ENCODE measurements at regions not wholly inside any gene's neighbourhood (a gene's known extent, or its start where the extent isn't known, plus 50 kb on each side); places are given as distances from the start of the nearest gene placed in this dataset.

DNA sequence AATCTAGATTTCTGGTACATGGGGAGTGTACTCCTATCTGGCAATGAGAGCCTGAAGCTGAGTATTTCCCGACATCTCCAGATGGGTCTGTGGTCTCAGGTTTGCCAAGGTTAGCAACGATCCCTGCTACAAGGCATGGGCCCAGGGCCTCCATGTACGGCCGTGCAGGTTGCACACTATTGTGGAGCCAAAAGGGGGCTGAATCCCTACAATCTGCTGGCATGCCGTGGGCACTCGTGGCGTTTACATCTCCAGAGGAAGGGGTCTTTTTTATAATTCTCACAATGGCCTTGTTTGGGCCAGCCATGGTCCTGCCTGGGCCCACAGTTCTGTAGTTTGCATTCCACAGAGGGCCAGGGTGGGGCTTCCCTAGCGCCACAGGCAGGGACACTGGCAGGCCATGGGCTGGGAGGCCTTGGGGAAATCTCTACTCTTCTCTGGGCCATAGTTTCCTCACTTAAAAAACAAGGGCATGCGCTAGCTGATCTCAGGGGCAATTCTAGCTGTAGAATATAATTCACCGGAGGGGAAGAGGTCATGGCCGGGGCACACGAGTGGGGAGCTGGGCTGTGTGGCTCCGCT, 68.9 kb upstream of the TLE3 start:
- H3K27me3 Mint-ChIP-seq (ENCODE audit: low read depth) = peaks cover 27% of the 10 kb centered on the region
- no peaks in the 10 kb centered on the region for H3K36me3 Mint-ChIP-seq
- H3K4me1 Mint-ChIP-seq = peaks cover 39% of the 10 kb centered on the region
- no peak overlapping the region for H3K27ac Mint-ChIP-seq
- no peaks in the 10 kb centered on the region for H3K9me3 Mint-ChIP-seq
- TF ChIP-seq, protein P1, sequence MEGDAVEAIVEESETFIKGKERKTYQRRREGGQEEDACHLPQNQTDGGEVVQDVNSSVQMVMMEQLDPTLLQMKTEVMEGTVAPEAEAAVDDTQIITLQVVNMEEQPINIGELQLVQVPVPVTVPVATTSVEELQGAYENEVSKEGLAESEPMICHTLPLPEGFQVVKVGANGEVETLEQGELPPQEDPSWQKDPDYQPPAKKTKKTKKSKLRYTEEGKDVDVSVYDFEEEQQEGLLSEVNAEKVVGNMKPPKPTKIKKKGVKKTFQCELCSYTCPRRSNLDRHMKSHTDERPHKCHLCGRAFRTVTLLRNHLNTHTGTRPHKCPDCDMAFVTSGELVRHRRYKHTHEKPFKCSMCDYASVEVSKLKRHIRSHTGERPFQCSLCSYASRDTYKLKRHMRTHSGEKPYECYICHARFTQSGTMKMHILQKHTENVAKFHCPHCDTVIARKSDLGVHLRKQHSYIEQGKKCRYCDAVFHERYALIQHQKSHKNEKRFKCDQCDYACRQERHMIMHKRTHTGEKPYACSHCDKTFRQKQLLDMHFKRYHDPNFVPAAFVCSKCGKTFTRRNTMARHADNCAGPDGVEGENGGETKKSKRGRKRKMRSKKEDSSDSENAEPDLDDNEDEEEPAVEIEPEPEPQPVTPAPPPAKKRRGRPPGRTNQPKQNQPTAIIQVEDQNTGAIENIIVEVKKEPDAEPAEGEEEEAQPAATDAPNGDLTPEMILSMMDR (IDR thresholded peaks at IDR 0.05; ENCODE audit: unreplicated experiment) = no peak
- no peak overlapping the region for H3K4me3 Mint-ChIP-seq
- DNase-seq (ENCODE audit: low spot score in 2 of 2, unreplicated experiment in 2 of 2) = no peak

- Mint-ChIP-seq H3K27me3 (ENCODE audit: low read depth) (peaks cover 35% of the 10 kb centered on the region), H3K36me3 (no peaks in the 10 kb centered on the region), H3K4me1 (peaks cover 35% of the 10 kb centered on the region), H3K9me3 (no peaks in the 10 kb centered on the region), H3K27ac (peak overlapping the region; percentile 91), H3K4me3 (no peak overlapping the region)
- DNase-seq (ENCODE audit: low spot score in 2 of 2, unreplicated experiment in 2 of 2) = no peak
- TF ChIP-seq, protein P1 (IDR thresholded peaks at IDR 0.05; ENCODE audit: unreplicated experiment) = no peak
These were observed 68.1 kb upstream of the TLE3 start for GRCh38 chr15:70165716-70166284.

DNA sequence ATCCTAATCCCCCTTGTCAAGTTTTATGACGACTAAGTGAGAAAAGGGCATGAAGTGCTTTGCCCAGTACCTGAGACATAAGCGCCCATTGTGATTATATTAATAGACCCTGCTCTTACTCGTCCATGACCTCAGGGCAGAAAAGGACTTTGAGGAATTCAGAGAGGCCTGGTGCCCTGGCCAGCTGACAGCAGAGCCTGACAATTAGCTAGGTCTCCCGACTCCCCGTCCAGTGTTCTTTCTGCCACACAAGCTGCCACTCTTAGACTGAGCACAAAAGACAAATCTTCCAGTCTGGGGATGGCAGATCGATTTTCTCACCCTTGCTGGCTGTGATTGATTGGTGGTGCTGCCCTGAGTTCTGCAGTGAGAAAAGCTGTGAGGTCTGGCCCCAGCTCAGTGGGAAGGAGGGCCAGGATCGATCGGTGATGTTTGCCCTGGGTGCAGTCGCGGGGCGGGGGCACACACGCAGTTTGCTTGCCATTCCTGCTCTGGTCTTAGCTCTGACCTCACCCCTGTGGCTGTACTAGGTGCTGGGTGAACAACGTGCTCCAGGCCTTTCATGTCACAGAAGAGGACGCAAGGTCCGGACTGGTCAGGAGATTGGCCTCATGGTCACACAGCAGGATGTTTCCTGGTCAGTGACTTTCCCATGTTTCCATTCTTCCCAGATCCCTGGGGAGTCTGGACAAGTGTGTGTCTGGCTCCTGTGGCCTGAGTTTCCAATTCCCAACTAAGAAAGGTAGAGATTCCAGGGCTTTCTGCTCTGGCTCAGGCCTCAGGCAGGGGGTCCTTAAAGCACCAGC, 67.4 kb upstream of the TLE3 start:
- TF ChIP-seq, protein P1 (IDR thresholded peaks at IDR 0.05; ENCODE audit: unreplicated experiment) = no peak
- no peak for DNase-seq (ENCODE audit: low spot score in 2 of 2, unreplicated experiment in 2 of 2)
- Mint-ChIP-seq H3K4me1 (peaks cover 35% of the 10 kb centered on the region), H3K36me3 (no peaks in the 10 kb centered on the region), H3K9me3 (no peaks in the 10 kb centered on the region), H3K27ac (peak overlapping the region; percentile 91), H3K4me3 (no peak overlapping the region), H3K27me3 (ENCODE audit: low read depth) (peaks cover 34% of the 10 kb centered on the region)

DNA sequence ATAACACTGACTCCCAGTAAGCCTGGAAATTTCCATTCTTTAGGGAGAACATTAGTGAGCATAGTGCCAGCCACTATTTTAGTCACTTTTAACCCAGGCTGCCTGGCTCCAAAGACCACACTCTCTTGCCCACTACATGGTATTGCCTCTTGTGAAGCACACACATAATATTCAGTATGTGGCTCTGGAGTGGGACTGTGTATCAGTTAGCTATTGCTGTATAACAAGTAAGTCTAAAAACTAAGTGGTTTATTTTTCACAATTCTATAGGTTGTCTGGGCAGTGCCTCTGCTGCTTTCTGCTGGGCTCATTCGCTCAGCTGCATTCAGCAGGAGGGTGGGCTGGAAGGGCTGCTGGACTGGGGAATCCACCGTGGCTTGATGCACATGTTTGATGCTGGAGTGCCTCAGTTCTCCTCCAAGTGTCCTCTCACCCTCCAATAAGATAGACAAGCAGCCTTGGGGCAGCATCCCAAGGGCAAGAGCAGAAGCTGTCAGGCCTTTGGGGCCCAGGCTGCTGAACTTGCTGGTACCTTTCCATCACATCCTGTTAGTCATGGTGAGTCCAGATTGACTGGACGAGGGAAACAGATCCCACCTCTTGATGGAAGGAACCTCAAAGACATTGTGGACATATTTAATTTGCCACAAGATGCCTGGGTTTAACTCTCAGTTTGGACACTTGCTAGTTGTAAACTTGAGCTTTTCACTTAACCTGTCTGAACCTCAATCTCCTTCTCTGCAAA, 66.6 kb upstream of the TLE3 start:
- no peaks in the 10 kb centered on the region for H3K9me3 Mint-ChIP-seq
- no peak overlapping the region for H3K27ac Mint-ChIP-seq
- no peak overlapping the region for H3K4me3 Mint-ChIP-seq
- peaks cover 42% of the 10 kb centered on the region for H3K4me1 Mint-ChIP-seq
- TF ChIP-seq, protein P1 (IDR thresholded peaks at IDR 0.05; ENCODE audit: unreplicated experiment) = no peak
- peaks cover 38% of the 10 kb centered on the region for H3K27me3 Mint-ChIP-seq (ENCODE audit: low read depth)
- H3K36me3 Mint-ChIP-seq = no peaks in the 10 kb centered on the region
- DNase-seq (ENCODE audit: low spot score in 2 of 2, unreplicated experiment in 2 of 2) = no peak

GRCh38 chr15:70160803-70161565, 63.3 kb upstream of the TLE3 start:
- Mint-ChIP-seq H3K27ac (no peak overlapping the region), H3K4me3 (no peak overlapping the region), H3K36me3 (no peaks in the 10 kb centered on the region), H3K4me1 (peaks cover 53% of the 10 kb centered on the region), H3K9me3 (no peaks in the 10 kb centered on the region), H3K27me3 (ENCODE audit: low read depth) (peaks cover 36% of the 10 kb centered on the region)
- TF ChIP-seq, protein P1 (IDR thresholded peaks at IDR 0.05; ENCODE audit: unreplicated experiment) = no peak
- DNase-seq (ENCODE audit: low spot score in 2 of 2, unreplicated experiment in 2 of 2) = no peak
